LNCAP (cell line): ENCODE measurements at regions not wholly inside any gene's neighbourhood (a gene's known extent, or its start where the extent isn't known, plus 50 kb on each side); places are given as distances from the start of the nearest gene placed in this dataset.

Experiments
- CTCF ChIP-seq: fragments of 450-650 bp; IDR thresholded peaks from 2 replicates; pipeline ENCODE4 v1.5.1; 2017; ENCODE audit warnings: mild to moderate bottlenecking

- TF ChIP-seq CTCF: no peak
Measured at GRCh38 chrX:65610481-65610880, 57.0 kb upstream of the MSN start.

GRCh38 chrX:65610040-65610439 lies 57.4 kb upstream of the MSN start:
- TF ChIP-seq CTCF: no peak

GRCh38 chrX:65609237-65609636 lies 58.2 kb upstream of the MSN start:
- no peak for TF ChIP-seq CTCF

GRCh38 chrX:65608026-65608425 lies 59.4 kb upstream of the MSN start:
- TF ChIP-seq CTCF: no peak

GRCh38 chrX:65607070-65607742 lies 60.2 kb upstream of the MSN start:
- TF ChIP-seq CTCF: no peak

DNA sequence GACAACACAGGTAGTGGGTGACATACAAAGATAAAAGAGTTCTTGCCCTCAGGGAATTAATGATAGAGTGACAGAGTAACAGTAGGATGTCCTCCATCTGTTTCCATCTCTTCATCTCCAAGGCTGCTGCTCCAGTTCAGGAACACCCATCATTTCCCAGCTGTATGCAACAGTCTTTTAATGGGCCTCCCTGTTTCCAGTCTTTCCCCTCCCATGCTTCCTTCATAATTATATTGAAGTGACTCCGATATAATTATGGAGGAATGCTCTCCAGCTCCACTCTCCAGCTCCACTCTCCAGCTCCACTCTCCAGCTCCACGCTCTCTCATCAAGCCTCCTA lies 65.3 kb upstream of the MSN start:
- TF ChIP-seq CTCF: no peak

- no peak for TF ChIP-seq CTCF
Measured at GRCh38 chrX:65601530-65602220, 65.8 kb upstream of the MSN start.
